Suprapubic skin (tissue), 4 donors: ENCODE measurements at regions not wholly inside any gene's neighbourhood (a gene's known extent, or its start where the extent isn't known, plus 50 kb on each side); places are given as distances from the start of the nearest gene placed in this dataset.

Experiments
- DNase-seq, 2 donors: peaks; one replicate each; pipeline ENCODE4 v3.0.0-alpha.2; 2019; ENCODE audit warnings: low spot score in 2 of 2
- H3K27ac ChIP-seq: fragments of 200-600 bp; sonication (generic); one replicate; pipeline ENCODE4 v1.5.1; 2019
- H3K27me3 ChIP-seq: fragments of 200-600 bp; sonication (generic); one replicate; pipeline ENCODE4 v1.5.1; 2019
- H3K36me3 ChIP-seq: fragments of 200-600 bp; sonication (generic); one replicate; pipeline ENCODE4 v1.5.1; 2019
- H3K4me1 ChIP-seq: fragments of 200-600 bp; sonication (generic); one replicate; pipeline ENCODE4 v1.5.1; 2019
- H3K4me3 ChIP-seq: fragments of 200-600 bp; sonication (generic); one replicate; pipeline ENCODE4 v1.5.1; 2019; ENCODE audit warnings: mild to moderate bottlenecking
- H3K9me3 ChIP-seq: fragments of 200-600 bp; sonication (generic); one replicate; pipeline ENCODE4 v1.5.1; 2019
- EP300 ChIP-seq: sonication (generic); formaldehyde crosslinking; IDR thresholded peaks from one replicate; pipeline ENCODE4 v1.6.1; 2017; ENCODE audit warnings: antibody characterized with exemption
- POLR2A ChIP-seq, 2 donors: fragments of 450-650 bp; IDR thresholded peaks; one replicate each; pipeline ENCODE4 v1.6.1; 2017; ENCODE audit warnings: antibody characterized with exemption in 2 of 2, mild to moderate bottlenecking in 2 of 2, moderate library complexity in 2 of 2
- POLR2AphosphoS5 ChIP-seq, 3 donors: sonication (generic); formaldehyde crosslinking; IDR thresholded peaks; one replicate each; pipeline ENCODE4 v1.6.1; 2017; ENCODE audit warnings: antibody characterized with exemption in 3 of 3
- WGBS: methylation state at CpG from one replicate; pipeline ENCODE4 v1.1.5; 2018; 5-methylcytosine and 5-hydroxymethylcytosine counted together
- TF ChIP-seq, protein P1 (sequence below), 2 donors: fragments of 200-600 bp in 1 of 2; fragments of 450-650 bp in 1 of 2; sonication (generic) in 1 of 2; IDR thresholded peaks; one replicate each; pipeline ENCODE4 v1.5.1; 2016 to 2019; ENCODE audit warnings: antibody characterized with exemption in 2 of 2, mild to moderate bottlenecking in 1 of 2, moderate library complexity in 1 of 2

- TF ChIP-seq EP300, result no peak
- TF ChIP-seq, protein P1, sequence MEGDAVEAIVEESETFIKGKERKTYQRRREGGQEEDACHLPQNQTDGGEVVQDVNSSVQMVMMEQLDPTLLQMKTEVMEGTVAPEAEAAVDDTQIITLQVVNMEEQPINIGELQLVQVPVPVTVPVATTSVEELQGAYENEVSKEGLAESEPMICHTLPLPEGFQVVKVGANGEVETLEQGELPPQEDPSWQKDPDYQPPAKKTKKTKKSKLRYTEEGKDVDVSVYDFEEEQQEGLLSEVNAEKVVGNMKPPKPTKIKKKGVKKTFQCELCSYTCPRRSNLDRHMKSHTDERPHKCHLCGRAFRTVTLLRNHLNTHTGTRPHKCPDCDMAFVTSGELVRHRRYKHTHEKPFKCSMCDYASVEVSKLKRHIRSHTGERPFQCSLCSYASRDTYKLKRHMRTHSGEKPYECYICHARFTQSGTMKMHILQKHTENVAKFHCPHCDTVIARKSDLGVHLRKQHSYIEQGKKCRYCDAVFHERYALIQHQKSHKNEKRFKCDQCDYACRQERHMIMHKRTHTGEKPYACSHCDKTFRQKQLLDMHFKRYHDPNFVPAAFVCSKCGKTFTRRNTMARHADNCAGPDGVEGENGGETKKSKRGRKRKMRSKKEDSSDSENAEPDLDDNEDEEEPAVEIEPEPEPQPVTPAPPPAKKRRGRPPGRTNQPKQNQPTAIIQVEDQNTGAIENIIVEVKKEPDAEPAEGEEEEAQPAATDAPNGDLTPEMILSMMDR (IDR thresholded peaks at IDR 0.05), result no peak
- no peak for TF ChIP-seq POLR2A (IDR thresholded peaks at IDR 0.05)
- TF ChIP-seq POLR2AphosphoS5 (IDR thresholded peaks at IDR 0.05), result no peak
- H3K4me3 ChIP-seq, result no peak overlapping the region
- H3K27me3 ChIP-seq, result peaks cover 7% of the 10 kb centered on the region
- peaks cover 19% of the 10 kb centered on the region for H3K4me1 ChIP-seq
- no peak overlapping the region for H3K27ac ChIP-seq
- WGBS, result 85% methylated on average over 8 of the region's 8 CpGs
- no peaks in the 10 kb centered on the region for H3K36me3 ChIP-seq
- no peaks in the 10 kb centered on the region for H3K9me3 ChIP-seq
- DNase-seq, result no peak
Observed at GRCh38 chr1:228837032-228837431, 101.8 kb downstream of the RHOU start.

DNA sequence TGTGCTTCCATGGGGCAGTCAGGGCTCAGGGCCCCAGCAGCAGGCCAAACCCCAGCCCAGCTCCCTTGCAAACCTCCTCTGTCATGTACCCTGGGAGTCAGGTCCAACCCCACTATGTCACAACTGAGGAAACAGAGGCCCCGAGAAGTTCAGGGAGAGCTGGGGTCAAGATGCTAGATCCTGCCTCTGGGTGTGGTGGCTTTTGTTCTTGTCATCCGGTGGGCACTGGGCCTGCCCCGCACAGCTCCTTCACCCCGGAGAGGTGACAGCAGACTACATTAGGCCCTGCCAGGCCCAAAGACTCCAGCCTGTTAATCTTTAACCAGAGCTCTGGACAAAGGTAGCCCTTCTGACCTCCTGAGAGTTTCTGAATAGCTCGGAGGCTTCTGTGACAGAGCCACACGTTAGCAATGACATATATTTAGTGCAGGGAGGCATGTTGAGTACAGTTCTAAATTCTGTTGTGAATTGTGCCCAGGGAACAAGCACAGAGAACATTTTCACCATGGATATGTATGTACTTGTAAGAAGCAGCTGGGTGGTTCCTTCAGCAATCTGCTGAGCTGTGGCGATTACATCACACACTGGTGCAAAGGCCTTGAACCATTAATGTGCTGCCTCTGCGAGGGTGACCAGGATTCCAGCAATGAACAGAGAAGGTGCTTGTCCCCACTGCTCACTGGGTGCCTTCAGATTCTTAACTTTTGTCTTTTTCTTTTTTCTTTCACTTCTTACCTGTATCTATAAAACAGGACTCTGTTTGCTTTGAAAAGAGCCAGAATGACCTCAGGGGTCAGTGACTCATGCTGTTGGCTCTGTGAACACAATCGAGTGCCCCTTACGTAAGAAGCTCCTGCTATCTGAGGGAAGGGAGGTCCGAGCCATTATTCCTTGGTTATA lies 102.8 kb downstream of the RHOU start:
- Histone ChIP-seq H3K4me3 (no peak overlapping the region), H3K9me3 (peaks cover 5% of the 10 kb centered on the region), H3K4me1 (peaks cover 19% of the 10 kb centered on the region), H3K27me3 (peaks cover 7% of the 10 kb centered on the region), H3K36me3 (no peaks in the 10 kb centered on the region), H3K27ac (peak overlapping the region; percentile 67)
- TF ChIP-seq POLR2AphosphoS5 (IDR thresholded peaks at IDR 0.05) (no peak), EP300 (no peak), POLR2A (IDR thresholded peaks at IDR 0.05) (no peak)
- TF ChIP-seq, protein P1 (IDR thresholded peaks at IDR 0.05), result no peak
- 59% methylated on average over 11 of the region's 11 CpGs for WGBS
- no peak for DNase-seq

- no peak overlapping the region for H3K4me3 ChIP-seq
- 87% methylated on average over 8 of the region's 8 CpGs for WGBS
- no peak for DNase-seq
- peaks cover 5% of the 10 kb centered on the region for H3K9me3 ChIP-seq
- H3K36me3 ChIP-seq, result no peaks in the 10 kb centered on the region
- TF ChIP-seq POLR2A (IDR thresholded peaks at IDR 0.05) (no peak), POLR2AphosphoS5 (IDR thresholded peaks at IDR 0.05) (no peak), EP300 (no peak)
- TF ChIP-seq, protein P1 (IDR thresholded peaks at IDR 0.05), result no peak
- H3K4me1 ChIP-seq, result peaks cover 19% of the 10 kb centered on the region
- H3K27me3 ChIP-seq, result peaks cover 4% of the 10 kb centered on the region
- no peak overlapping the region for H3K27ac ChIP-seq
Observed at GRCh38 chr1:228838717-228839500, 103.6 kb downstream of the RHOU start.

DNA sequence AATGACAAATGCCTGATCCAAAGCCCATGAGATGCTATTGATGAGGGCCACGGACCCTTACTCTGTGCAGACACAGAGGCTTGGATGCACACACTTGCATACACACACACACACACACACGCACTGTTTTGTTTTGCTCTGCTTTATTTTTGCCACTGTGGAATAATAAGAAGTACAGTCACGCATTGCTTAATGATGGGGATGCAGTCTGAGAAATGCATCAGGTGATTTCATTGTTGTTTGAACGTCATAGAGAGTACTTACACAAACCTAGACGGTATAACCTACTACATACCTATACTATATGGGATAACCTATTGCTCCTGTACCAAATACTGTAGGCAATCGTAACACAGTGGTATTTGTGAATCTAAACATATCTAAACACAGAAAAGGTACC lies 104.4 kb downstream of the RHOU start:
- H3K9me3 ChIP-seq, result peaks cover 5% of the 10 kb centered on the region
- 95% methylated on average over 6 of the region's 6 CpGs for WGBS
- TF ChIP-seq, protein P1 (IDR thresholded peaks at IDR 0.05), result no peak
- TF ChIP-seq EP300 (no peak), POLR2AphosphoS5 (IDR thresholded peaks at IDR 0.05) (no peak), POLR2A (IDR thresholded peaks at IDR 0.05) (no peak)
- peaks cover 19% of the 10 kb centered on the region for H3K4me1 ChIP-seq
- DNase-seq, result no peak
- no peak overlapping the region for H3K27ac ChIP-seq
- no peaks in the 10 kb centered on the region for H3K36me3 ChIP-seq
- no peak overlapping the region for H3K4me3 ChIP-seq
- H3K27me3 ChIP-seq, result no peaks in the 10 kb centered on the region

- 83% methylated on average over 4 of the region's 4 CpGs for WGBS
- no peak for TF ChIP-seq POLR2A (IDR thresholded peaks at IDR 0.05)
- no peak for TF ChIP-seq POLR2AphosphoS5 (IDR thresholded peaks at IDR 0.05)
- TF ChIP-seq, protein P1 (IDR thresholded peaks at IDR 0.05), result no peak
- no peak for TF ChIP-seq EP300
- Histone ChIP-seq H3K27ac (no peak overlapping the region), H3K4me3 (no peak overlapping the region), H3K36me3 (no peaks in the 10 kb centered on the region), H3K27me3 (no peaks in the 10 kb centered on the region), H3K4me1 (peaks cover 19% of the 10 kb centered on the region), H3K9me3 (peaks cover 5% of the 10 kb centered on the region)
- DNase-seq, result no peak
Observed at GRCh38 chr1:228841632-228842031, 106.4 kb downstream of the RHOU start.
